ENCODE measurements at regions not wholly inside any gene's neighbourhood (a gene's known extent, or its start where the extent isn't known, plus 50 kb on each side); places are given as distances from the start of the nearest gene placed in this dataset.
A peak's percentile ranks its signal among the peaks of the same experiment; 100 is the strongest.
"Not testable (repeated sequence)": the region's sequence is repeated elsewhere in the genome, so short reads cannot be mapped to it uniquely, and the experiment has no call there.

DNA sequence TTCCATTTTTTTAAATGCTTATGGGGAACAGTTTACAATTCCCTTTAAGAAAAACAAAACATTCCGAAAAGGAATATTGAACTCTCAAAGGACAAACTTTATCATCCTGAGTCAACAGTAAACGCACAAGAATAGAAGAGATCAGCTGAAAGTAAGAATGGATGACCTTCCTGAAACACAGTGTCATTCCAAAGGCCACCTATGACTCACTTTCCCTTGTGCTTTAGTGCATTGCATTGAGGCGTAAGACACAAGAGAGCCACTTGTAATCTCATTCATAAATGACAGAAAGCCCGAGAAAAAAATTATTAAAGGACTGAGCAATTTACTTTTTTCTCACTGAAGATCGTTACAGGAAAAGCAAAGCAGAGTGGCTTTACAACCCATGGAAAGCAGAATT is 1062.4 kb upstream of the DIAPH2 start:
- no peak for DNase-seq

DNA sequence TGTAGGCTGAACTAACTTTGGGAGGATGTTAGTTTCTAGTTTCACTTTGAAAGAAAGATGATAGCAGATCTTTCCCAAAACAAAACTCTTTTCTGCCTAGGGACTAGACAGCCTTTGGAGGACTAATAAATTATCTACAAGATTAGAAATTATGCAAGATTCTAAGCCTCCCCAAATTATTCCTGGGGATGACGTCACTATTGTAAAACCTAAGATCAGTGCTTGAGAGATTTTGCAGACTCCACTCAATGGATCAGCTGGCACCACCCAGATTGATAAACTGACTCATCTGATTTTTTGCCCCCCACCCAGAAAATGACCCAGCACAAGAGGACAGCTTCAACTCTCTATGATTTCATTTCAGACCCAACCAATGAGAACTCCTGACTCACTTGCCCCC is 1057.9 kb upstream of the DIAPH2 start:
- DNase-seq: no peak

DNA sequence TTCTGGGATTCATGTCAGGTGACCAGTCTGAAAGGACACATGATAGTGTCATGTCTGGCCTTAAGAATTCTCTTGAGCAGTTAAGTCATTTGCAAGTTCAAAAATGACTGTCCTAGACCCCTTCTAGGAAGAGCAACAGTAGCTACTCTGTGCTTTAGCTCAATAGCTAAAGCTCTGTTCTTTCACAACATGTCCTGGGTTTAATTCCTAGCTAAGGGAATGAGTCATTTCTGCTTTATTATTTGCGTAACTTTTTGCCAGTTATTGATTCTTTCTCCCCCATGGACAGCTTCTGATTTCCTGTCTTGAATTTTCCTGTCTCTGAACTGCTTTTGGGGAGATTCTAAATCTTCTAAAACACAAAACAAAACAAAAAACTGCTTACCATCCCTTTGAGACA is 1055.8 kb upstream of the DIAPH2 start:
- no peak for DNase-seq

- no peak for DNase-seq
Measured at GRCh38 chrX:95629737-95630136, 1054.9 kb upstream of the DIAPH2 start.

DNA sequence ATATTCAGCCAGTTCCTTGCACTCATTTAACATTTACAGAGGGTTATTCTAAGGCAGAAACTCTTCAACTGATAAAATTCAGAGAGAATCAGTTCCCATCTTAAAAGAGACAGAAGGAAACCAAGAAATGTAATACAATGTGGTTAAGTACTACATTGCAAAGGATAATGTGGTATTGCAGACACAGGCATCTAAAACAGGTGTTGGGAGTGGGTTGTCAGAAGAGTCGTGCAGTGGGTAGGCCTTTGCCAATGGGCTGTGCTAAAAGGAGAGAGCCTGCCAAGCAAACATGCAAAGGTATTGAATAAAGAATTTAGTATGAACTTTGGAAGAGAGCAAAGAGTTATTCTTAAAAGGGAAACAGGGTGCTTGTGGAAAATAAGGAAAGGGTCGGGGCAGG is 1044.4 kb upstream of the DIAPH2 start:
- no peak for DNase-seq

DNA sequence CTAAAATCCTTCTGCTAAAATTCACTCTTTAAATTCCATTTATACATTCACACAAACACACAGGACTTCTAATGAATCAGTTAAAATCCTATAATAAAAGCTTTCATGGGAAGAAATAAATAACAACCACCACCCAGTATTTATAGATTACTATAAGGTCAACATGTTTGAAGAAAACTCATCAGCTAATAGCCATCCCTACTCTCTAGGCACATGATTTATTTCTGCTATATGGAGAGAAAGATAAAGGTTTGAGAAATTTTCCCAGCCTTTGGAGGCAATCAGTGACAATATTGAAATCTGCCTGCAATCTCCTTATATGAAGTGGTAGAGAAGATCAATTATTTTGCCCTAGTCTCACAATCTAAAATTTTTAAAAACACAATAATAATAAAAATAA is 1038.9 kb upstream of the DIAPH2 start:
- no peak for DNase-seq

- DNase-seq: no peak
Measured at GRCh38 chrX:95662200-95662599, 1022.4 kb upstream of the DIAPH2 start.

DNA sequence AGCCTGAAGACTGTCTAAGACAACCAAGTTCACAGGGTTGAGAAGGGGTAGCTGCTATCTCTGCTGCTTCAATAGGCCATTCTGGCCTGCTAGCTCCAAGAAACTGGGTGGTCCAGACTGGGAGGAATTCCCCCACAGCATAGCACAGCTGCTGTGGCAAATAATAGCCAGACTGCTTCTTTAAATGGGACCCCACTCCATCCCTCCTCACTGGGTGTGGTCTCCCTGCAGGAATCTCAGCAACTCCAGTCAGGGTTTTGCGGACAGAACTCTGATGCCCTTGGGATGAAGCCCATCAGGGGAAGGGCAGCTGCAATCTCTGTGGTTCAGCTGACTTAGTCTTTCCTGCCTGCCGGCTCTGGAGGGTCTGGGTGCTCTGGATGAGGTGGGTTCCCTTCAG is 1018.6 kb upstream of the DIAPH2 start:
- no peak for DNase-seq

- DNase-seq: no peak
Measured at GRCh38 chrX:95675011-95675410, 1009.6 kb upstream of the DIAPH2 start.

GRCh38 chrX:95675794-95676193 is 1008.8 kb upstream of the DIAPH2 start:
- no peak for DNase-seq

DNA sequence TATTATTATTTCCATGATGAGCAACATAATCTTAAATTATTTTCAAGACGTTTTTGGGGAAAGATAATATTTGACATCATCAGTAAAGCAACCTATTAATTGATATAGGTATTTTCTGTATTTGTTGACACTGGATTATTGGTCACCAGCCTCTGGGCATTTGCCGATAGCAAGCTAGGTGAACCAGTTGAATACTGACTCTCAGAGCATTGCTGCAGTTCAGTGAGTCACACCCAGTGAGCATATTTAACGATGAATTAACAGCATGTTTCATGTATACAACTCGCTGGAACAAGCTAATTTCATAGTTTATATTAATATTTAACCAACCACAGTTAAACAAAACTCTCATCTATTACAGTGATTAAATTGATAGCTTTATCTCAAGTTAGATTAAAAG is 1006.0 kb upstream of the DIAPH2 start:
- no peak for DNase-seq

DNA sequence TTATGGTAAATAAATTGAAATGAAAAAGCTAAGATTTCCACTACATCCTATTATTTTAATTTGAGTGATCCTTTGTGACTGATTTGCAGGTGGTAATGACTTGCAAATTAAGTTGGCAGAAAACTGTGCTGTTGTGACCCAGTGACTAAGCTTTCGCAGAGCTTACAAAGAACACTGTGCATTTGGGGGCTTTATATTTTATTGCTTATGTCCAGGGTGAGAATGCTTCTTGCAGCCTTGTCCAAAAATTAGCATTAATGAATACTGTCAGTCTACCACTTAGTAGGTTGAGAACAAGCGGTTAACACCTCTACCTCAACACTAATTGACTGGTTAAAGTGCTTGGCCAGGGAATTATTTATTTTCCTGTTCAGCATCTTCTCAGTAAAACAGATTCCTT is 991.3 kb upstream of the DIAPH2 start:
- DNase-seq: no peak

GRCh38 chrX:95703696-95704095 is 980.9 kb upstream of the DIAPH2 start:
- DNase-seq: no peak

DNA sequence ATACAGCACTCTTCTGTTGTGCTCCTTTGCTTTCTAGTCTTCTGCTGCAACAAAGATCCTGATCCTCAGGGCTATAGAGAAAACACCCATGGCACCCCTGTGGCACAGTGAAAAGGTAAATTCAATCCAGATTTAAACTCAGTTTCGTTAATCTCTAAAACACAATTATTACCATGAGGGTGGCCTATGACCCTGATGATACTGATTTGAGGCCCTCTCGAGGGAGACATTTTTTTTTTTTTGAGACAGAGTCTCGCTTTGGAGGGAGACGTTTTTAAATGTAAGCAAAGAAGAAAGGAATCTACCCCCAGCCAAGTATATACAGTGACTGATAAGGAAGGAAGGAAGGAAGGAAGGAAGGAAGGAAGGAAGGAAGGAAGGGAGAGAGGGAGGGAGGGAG is 967.8 kb upstream of the DIAPH2 start:
- DNase-seq: no peak

GRCh38 chrX:95718746-95719145 is 965.9 kb upstream of the DIAPH2 start:
- no peak for DNase-seq

DNA sequence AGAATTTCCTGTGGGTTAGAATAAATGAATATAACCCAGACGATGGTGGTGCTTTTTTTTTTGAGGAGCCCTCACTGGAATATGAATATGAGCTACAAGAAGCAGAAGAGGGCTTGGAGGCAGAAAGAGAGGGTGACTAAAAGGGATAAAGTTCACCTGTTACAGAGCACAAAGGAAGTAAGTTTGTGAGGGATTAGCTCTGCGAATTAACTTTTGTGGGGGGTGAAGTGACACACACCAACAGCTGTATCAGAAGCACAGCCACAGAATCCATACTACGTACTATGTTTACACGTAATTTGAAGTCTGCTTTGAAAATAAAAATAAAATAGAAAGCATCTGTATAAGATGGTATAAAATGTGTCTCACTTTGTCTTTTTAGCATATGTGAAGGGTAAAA is 963.6 kb upstream of the DIAPH2 start:
- DNase-seq: no peak

DNA sequence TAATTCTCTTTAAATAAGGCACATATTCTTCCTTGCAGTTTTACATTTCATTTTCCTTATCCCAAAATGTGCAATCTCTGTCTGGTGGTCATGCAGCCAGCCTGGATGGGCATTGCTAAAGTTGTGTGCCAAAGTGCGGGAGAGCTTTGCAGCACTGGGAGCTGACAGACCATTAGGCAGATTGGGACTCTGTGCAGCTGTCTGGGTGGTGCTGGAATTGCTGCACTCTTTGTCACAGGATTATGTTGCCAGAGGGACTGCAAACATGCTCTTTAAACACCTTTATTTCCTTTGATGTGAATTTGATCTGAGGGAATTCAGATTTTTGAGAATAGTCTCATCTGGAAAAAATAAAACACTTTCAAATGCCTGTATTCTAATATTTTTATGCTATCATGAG is 956.2 kb upstream of the DIAPH2 start:
- DNase-seq: no peak

DNA sequence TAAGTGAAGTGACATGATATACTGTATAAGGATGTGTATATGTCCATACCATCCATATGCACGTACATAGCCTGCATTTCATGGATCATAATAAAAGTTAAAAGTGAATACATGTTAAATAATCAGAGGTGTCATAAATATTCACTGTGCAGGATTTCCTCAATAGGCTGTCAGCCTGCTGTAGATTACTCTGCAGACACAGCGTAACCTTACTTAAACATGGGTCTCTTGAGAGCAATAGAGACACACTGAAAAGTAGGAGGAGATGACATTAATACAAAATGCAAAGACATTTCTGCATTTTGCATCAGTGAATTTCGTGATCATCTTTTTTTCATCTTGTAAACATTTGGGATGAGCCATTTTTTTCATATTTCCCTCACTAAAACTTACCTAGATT is 955.2 kb upstream of the DIAPH2 start:
- no peak for DNase-seq

DNA sequence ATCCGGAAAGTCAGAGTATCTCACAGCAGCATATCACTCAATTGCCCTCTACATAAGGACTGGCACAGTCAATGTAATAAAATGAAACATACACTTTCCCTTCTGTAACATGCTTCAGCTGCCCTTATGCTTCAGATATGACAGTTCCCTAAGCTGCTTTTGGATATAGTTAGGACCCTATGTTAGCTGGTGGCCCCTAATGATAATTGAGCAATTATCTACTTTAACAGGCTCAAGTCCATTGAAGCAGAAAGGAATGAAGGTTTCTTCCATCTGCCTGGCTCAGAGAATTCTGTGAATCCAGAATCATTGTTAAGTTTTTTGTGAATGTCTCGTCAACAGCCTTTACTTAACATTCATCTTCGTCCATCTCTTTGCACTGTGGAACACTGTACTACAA is 951.2 kb upstream of the DIAPH2 start:
- no peak for DNase-seq

- DNase-seq: no peak
Measured at GRCh38 chrX:95754411-95754810, 930.2 kb upstream of the DIAPH2 start.

DNA sequence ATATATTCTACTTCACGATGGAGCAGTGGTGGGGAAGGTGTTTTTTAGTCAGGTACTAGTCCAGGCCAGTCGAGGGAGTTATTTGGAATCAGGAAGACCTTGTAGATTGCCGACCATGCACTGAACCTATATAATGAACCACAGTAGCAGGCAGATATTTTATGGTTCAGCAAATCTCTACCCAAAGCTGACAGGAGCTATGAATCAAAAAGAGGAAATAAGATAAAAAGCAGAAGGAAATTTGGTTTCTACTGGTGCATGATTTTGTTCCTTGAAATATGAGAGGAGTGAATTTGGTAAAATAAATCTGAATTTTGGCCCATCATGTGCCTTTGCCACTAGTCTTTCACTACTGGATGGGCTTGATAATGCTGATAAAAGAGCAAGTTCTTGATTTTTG is 924.3 kb upstream of the DIAPH2 start:
- DNase-seq: peak in 1 of 2 experiments; percentile 17

GRCh38 chrX:95762716-95763115 is 921.9 kb upstream of the DIAPH2 start:
- DNase-seq: no peak

DNA sequence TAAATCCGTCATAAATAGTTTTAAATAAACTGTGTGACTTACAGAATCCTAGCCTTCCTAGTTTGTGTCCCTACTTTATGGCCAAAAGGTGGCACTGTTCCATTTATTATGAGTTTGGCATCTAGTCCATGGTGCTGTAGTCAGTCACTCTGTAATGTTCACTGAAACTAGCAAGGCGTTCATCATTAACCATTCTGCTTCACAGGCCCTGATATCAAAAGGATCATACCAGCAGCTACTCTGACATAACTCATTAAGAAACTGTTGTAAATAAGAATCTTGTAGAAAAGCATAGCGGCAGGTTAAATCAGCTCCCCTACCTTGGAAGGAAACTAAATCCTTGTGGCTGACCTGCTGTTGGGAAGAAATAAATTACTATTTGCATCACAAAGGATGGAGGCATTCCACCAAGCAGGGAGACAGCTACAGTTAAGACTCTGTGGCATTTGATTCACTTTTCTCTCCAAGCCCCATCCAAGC is 919.6 kb upstream of the DIAPH2 start:
- peak; percentile 2 to 7 for DNase-seq

DNA sequence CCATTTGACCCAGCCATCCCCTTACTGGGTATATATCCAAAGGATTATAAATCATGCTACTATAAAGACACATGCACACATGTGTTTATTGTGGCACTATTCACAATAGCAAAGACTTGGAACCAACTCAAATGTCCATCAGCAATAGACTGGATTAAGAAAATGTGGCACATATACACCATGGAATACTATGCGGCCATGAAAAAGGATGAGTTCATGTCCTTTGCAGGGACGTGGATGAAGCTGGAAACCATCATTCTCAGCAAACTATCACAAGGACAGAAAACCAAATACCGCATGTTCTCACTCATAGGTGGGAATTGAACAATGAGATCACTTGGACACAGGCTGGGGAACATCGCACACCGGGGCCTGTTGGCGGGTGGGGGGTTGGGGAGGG is 913.4 kb upstream of the DIAPH2 start:
- DNase-seq: not testable (repeated sequence)

DNA sequence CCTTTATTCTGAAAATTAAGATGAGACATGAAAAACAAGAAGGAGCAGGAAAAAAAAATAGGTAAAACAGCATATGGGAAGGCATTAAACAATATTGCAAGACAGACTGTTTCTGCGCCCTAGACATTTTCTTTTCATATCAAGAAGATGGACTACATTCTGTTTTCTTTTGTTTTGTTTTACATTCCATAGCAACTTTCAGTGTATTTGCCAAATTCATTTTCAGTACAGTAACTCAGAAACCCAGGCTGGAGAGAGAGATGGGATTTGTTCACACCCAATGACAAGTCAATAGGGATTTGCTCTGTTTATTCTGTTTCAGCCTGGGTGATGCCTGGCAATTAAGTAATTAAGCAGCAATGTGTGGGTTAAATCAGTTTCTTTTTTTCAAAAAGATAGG is 892.8 kb upstream of the DIAPH2 start:
- no peak for DNase-seq

- DNase-seq: no peak
Measured at GRCh38 chrX:95797344-95797743, 887.3 kb upstream of the DIAPH2 start.

All from AML-193 (cell line).